Chondrocyte (in vitro differentiated cells): ENCODE measurements at regions not wholly inside any gene's neighbourhood (a gene's known extent, or its start where the extent isn't known, plus 50 kb on each side); places are given as distances from the start of the nearest gene placed in this dataset.

Experiments used
- DNase-seq: peaks from one replicate; pipeline ENCODE4 v3.0.0; 2021; ENCODE audit warnings: mixed read lengths, low spot score
- H3K27ac Mint-ChIP-seq: one replicate; pipeline ENCODE4 v1.8.0; 2021; ENCODE audit warnings: mild to moderate bottlenecking, moderate library complexity, mixed read lengths; ENCODE audit not compliant: unreplicated experiment
- H3K27me3 Mint-ChIP-seq: 2 replicates; pipeline ENCODE4 v1.8.0; 2021; ENCODE audit warnings: low read depth, mixed read lengths
- H3K36me3 Mint-ChIP-seq: 2 replicates; pipeline ENCODE4 v1.8.0; 2021; ENCODE audit warnings: low read depth, mixed read lengths
- H3K4me1 Mint-ChIP-seq: 2 replicates; pipeline ENCODE4 v1.8.0; 2021; ENCODE audit warnings: low read depth, mild to moderate bottlenecking, mixed read lengths
- H3K4me3 Mint-ChIP-seq: one replicate; pipeline ENCODE4 v1.8.0; 2021; ENCODE audit warnings: mild to moderate bottlenecking, moderate library complexity, mixed read lengths; ENCODE audit not compliant: unreplicated experiment
- H3K9me3 Mint-ChIP-seq: 2 replicates; pipeline ENCODE4 v1.8.0; 2021; ENCODE audit warnings: low read depth, mixed read lengths
- CTCF ChIP-seq: fragments of 200-600 bp; sonication (generic); IDR thresholded peaks from 2 replicates; pipeline ENCODE4 v1.5.0; 2021; ENCODE audit warnings: antibody characterized with exemption, mild to moderate bottlenecking, moderate library complexity

GRCh38 chr12:126607157-126607556 lies 1541.9 kb downstream of the AACS start:
- Mint-ChIP-seq H3K4me1 (no peaks in the 10 kb centered on the region), H3K27ac (no peak overlapping the region), H3K4me3 (no peak overlapping the region), H3K36me3 (no peaks in the 10 kb centered on the region), H3K9me3 (peaks cover 37% of the 10 kb centered on the region), H3K27me3 (no peaks in the 10 kb centered on the region)
- no peak for DNase-seq
- TF ChIP-seq CTCF: no peak

GRCh38 chr12:126607867-126608266 lies 1542.6 kb downstream of the AACS start:
- no peak for TF ChIP-seq CTCF

GRCh38 chr12:126608607-126609175 lies 1543.5 kb downstream of the AACS start:
- DNase-seq: no peak
- Mint-ChIP-seq H3K4me3 (no peak overlapping the region), H3K27ac (no peak overlapping the region), H3K27me3 (no peaks in the 10 kb centered on the region), H3K9me3 (peaks cover 38% of the 10 kb centered on the region), H3K36me3 (no peaks in the 10 kb centered on the region), H3K4me1 (no peaks in the 10 kb centered on the region)
- TF ChIP-seq CTCF: no peak

More at GRCh38 chr12:126607867-126608266, 1542.6 kb downstream of the AACS start:
- Mint-ChIP-seq H3K9me3 (peaks cover 34% of the 10 kb centered on the region), H3K36me3 (no peaks in the 10 kb centered on the region), H3K4me3 (no peak overlapping the region), H3K27me3 (no peaks in the 10 kb centered on the region), H3K4me1 (no peaks in the 10 kb centered on the region), H3K27ac (no peak overlapping the region)
- DNase-seq: no peak

- DNase-seq: peak; percentile 66
- no peaks in the 10 kb centered on the region for H3K27me3 Mint-ChIP-seq
- no peaks in the 10 kb centered on the region for H3K36me3 Mint-ChIP-seq
- no peaks in the 10 kb centered on the region for H3K4me1 Mint-ChIP-seq
- H3K4me3 Mint-ChIP-seq: no peak overlapping the region
- TF ChIP-seq CTCF: no peak
- H3K9me3 Mint-ChIP-seq: peaks cover 40% of the 10 kb centered on the region
- H3K27ac Mint-ChIP-seq: no peak overlapping the region
Measured at GRCh38 chr12:126616441-126616840, 1551.2 kb downstream of the AACS start.

- Mint-ChIP-seq H3K4me3 (no peak overlapping the region), H3K4me1 (no peaks in the 10 kb centered on the region), H3K27ac (no peak overlapping the region), H3K9me3 (peaks cover 35% of the 10 kb centered on the region), H3K36me3 (no peaks in the 10 kb centered on the region), H3K27me3 (no peaks in the 10 kb centered on the region)
- no peak for DNase-seq
- TF ChIP-seq CTCF: peak; percentile 48
Measured at GRCh38 chr12:126617312-126617711, 1552.1 kb downstream of the AACS start.
